ENCODE measurements at regions not wholly inside any gene's neighbourhood (a gene's known extent, or its start where the extent isn't known, plus 50 kb on each side); places are given as distances from the start of the nearest gene placed in this dataset.

GRCh38 chr6:167437888-167438484, 113.1 kb downstream of the TTLL2 start:
- no peak for DNase-seq (ENCODE audit: extremely low read depth, low read depth, low spot score)

DNA sequence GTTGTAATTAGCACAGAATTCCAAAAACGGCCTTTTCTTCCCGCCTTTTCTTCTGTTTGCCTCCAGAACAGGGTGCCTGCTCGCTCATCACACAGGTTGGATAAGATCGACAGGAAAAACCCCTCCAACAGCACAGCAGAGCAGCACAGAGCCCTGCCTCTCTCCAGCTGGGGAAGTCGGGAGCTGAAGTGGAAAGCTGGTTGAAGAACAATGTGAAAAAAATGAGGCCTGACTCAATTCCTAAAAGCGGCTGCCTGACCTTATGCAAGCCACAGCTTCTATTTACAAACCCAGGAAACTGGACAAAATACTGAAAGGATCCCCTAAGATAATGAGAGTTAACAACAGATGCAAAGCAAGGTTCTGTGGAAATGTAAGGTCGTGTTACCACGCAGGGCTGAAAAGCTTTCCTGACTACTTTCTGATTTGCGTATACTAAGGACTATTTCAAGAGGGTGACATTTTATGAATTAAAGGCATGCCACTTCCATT, 116.9 kb downstream of the TTLL2 start:
- DNase-seq (ENCODE audit: extremely low read depth, low read depth, low spot score): no peak

DNA sequence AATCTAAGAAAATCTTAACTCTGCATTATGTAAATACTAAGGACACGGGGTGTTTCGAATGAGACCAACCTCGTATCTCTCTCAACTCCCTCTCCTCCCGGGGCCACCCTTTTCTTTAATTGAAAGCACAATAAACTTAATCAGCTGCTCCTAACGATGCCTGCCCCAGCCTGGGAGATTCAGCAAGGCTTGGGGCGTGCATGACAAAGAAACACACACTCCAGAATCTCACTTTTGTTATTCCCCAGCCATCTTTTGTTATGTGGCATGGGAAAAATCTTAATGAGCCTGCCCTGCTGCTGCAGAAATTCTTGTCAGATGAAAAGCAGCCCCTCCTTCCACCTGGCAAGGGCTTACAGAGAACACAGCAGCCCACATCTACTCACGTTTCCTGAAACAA, 117.4 kb downstream of the TTLL2 start:
- DNase-seq (ENCODE audit: extremely low read depth, low read depth, low spot score): no peak

GRCh38 chr6:167442796-167443680, 118.2 kb downstream of the TTLL2 start:
- no peak for DNase-seq (ENCODE audit: extremely low read depth, low read depth, low spot score)

DNA sequence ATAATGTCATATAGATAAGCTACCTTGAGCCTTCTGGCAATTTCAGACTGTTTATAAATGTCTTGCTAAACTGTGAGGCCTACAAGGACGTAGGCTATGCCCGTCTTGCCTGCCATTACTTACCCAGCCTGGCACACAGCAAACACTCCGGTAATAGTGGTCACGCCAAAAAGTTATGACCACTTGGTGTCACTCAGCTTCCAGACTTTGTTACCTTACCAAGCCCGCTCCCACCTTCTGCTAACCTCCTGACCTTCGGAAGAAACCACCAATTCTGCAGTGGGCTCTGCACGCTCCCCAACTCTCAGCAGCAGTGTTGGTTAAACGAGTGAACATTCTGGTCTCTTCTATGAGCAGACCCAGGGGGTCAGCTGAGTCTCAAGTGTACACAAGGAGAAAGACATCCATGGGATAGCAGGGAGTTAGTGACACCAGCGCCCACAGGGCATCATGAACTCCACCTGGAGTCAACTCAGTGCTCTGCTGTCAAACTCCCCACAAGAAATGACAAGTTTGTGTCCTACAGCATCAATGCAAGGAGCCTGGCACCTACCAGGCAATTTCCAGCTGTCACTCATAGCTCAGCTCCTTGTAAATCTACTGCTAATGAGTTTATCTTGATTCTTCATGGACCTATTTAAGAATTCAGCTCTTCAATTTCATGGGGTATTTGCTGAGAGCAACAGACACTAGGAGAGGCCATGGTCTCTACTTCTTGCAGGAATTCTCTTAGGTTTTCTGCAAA, 119.9 kb downstream of the TTLL2 start:
- no peak for DNase-seq (ENCODE audit: extremely low read depth, low read depth, low spot score)

DNA sequence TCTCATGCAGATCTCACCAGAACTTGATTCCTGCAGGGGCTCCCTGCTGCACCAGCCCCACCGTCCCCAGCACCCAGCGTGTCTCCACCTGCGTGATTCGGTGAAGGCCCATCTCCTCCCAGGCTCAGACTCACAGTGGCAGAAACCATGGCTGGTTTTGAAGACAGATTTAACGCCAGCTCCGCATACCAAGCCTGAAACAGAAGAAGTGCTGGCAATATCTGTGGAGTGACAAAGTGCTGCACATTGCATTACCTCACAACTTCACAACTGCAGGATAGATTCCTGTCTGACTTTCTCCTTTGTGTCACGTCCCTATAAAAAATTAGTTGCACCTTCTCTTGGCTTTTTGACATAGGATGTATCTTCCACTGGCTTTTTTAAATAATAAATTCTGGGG, 120.7 kb downstream of the TTLL2 start:
- DNase-seq (ENCODE audit: extremely low read depth, low read depth, low spot score): no peak

GRCh38 chr6:167446046-167446445, 121.2 kb downstream of the TTLL2 start:
- DNase-seq (ENCODE audit: extremely low read depth, low read depth, low spot score): no peak

- no peak for DNase-seq (ENCODE audit: extremely low read depth, low read depth, low spot score)
Measured at GRCh38 chr6:167446971-167447370, 122.1 kb downstream of the TTLL2 start.

DNA sequence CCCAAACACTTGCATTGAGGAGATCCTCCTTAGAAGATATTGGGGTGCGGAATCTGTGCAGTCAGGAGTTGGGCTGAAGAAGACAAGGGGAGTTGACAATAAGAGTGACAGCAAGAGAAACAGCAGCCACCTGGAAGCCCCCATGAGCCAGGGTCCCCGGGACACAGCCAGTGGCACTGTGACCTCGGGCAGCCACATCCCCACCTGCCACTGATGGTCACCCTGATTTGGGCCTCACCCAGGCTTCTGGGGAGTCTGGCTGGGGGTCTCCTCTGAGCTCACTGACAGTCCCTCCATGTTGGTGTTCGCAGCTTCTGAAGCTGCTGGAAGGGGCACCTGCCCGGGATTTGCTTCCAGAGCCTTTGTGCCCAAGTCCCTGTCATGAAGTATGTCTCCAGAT, 123.5 kb downstream of the TTLL2 start:
- DNase-seq (ENCODE audit: extremely low read depth, low read depth, low spot score): no peak

DNA sequence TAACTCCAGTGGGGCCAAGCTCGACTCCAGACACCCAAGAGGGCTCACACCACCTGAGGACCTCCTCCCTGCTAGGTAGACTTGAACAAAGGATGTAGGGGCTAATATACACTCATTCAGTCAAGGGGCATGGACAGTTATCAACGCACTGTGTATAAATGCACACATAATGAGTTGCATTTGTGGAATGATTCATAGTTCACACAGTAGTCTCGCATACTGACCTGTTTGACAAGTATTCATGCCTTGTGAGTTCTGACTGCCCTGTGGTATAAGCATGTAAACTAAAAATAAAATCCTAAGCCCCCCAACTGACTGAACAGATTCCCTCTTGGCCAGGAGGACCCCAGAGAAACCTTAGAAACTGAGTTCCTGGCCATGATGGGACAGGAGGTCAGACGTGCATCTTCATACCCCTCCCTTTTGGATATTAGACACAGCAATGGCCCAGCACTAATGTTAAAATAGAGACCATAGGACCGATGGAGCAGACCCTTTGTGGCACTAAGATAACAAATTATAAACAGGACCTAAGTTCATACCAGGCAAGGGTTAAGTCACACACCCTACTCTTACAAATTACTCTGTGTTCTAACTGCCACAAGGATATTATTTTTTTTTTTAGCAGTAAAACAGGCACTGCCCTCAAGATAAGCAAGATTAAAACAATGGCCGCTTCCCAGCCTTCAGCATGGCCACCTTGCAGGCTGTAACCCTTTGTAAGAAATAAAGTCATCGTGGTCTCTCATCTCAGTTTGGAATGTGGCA, 124.4 kb downstream of the TTLL2 start:
- DNase-seq (ENCODE audit: extremely low read depth, low read depth, low spot score): no peak

DNA sequence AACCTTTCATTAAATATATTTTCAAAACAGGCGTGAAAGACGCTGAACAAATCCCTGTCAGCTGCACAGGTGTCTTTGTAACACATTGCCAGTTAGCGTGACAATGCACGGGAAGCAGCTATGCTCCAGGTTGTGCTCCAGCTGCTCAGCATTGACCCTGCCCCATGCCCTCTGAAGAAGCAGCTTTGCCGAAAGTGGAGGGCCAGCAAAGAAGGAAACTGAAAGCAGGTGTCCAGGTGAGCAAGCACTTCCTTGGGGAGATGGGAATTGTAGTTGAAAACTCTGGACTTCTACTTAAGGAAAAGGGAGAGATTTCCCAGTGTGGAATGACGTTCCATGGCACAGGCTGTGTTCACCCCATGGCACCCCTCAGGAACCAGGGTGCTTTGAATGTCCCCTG, 125.7 kb downstream of the TTLL2 start:
- no peak for DNase-seq (ENCODE audit: extremely low read depth, low read depth, low spot score)

DNA sequence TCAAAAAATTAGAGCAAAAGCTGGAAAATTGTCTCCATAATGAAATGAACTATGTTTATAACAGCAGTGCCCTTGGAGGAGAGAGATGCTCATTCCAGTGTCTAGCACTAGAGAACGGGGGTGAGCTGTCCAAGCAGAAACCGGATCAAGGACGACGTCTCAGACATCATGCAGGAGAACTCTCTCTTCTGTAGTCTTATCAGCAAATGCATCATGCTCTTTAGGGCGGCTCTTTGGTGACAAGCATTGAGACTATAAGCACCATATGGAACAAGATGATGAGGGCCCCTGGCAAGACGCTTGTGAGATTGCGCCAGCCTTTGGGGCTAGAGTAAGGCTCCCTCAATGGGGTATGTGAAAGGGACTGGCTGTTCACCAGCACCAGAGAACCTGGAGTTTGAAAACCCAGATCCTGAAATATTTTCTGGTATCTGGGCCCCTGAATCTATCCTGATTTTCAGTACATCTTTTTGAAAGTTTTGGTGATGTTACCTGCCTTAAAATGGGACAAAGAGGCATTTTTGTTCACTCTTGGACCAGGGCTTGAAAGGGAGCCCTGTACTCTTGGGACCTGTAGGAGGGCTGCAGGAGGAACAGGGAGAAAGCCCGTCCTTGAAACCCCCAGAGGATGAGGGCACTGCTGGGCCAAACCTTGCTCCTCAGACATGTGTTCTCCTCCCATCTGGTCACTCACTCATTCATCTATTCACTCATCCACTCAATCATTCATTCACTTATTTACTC, 127.6 kb downstream of the TTLL2 start:
- DNase-seq (ENCODE audit: extremely low read depth, low read depth, low spot score): no peak

GRCh38 chr6:167453082-167453446, 128.2 kb downstream of the TTLL2 start:
- no peak for DNase-seq (ENCODE audit: extremely low read depth, low read depth, low spot score)

GRCh38 chr6:167454003-167454402, 129.1 kb downstream of the TTLL2 start:
- DNase-seq (ENCODE audit: extremely low read depth, low read depth, low spot score): no peak

- DNase-seq (ENCODE audit: extremely low read depth, low read depth, low spot score): no peak
Measured at GRCh38 chr6:167455371-167455770, 130.5 kb downstream of the TTLL2 start.

DNA sequence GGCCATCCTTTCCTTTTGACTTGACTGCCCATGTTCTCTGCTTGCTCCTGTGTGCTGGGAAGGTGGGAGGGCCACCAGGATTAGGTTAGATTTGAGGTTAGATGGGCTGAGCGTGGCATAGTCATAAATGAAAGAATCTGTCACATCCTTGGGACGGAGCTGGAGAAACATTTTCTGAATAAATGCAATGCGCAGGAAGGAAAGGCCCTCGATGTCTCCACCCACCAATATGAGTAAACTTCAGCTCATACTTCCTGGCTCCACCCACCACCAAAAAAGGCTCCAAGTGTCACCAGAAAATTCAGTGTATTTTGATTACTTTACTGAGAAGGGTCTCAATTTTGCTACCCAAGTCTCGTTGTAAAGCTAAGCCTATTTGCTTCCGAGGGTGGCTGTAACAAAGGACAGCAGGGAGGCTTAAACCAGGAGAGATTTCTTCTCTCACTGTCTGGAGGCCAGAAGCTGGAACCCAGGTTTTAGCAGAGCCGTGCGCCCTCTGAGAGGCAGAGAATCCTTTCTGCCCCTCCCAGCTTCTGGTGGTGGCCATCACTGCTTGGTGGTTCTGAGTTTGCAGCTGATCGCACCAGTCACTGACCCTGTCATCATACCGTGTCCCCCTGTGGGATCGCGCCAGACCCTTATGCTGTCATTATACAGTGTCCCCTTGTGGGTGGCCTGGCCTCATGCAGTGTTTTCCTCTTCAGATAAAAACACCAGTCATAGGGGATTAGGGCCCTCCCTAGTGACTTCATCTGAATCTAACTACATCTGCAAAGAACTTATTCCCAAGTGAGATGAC, 137.8 kb downstream of the TTLL2 start:
- DNase-seq (ENCODE audit: extremely low read depth, low read depth, low spot score): no peak

- DNase-seq (ENCODE audit: extremely low read depth, low read depth, low spot score): no peak
Measured at GRCh38 chr6:167464177-167464576, 139.3 kb downstream of the TTLL2 start.

DNA sequence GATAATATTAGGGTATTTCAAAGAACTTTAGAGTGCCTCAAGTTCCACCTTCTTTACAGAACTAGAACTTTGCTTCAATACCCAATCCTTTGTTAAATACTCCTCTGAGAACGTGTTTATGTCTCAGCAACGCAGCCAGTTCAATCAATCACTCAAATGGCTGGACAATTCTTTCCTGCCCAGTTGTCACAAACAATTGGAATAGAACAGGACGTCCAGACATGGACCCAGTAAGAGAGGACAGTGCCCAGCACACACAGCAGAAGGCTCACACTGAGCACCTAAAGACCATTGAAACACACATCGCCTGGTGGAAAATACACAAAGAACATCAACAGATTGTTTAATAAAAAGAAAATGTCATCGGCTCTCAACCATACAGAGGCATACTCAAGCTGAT, 140.6 kb downstream of the TTLL2 start:
- DNase-seq (ENCODE audit: extremely low read depth, low read depth, low spot score): no peak

DNA sequence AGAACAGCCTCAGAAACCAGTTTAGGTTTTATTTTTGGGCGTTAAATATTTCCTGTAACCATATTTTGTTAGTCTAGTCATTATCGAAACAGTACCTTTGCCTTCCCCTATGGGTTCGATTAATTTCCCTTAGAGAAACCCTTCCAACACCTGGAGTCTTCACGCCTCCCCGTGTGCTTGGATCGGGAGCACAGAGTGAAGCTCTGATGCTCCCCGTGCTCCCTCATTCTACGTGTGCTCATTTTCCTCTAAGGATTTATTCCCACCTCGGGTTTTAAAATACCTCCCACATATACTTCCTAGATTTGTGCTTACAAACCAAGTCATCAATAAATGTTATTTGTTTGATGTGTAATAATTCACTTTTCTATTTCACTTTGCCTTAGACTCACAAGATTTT, 142.4 kb downstream of the TTLL2 start:
- DNase-seq (ENCODE audit: extremely low read depth, low read depth, low spot score): no peak

All from glomerular endothelial cell (primary cell).